SK-N-SH treated with all-trans-retinoic acid at 6 μM for 48 hours (cell line): ENCODE measurements at regions not wholly inside any gene's neighbourhood (a gene's known extent, or its start where the extent isn't known, plus 50 kb on each side); places are given as distances from the start of the nearest gene placed in this dataset.
"Not testable (repeated sequence)": the region's sequence is repeated elsewhere in the genome, so short reads cannot be mapped to it uniquely, and the experiment has no call there.

ENCODE experiments used
- ATAC-seq: fragments of 200-7000 bp; cut with Tn5 transposase; 3 replicates; pipeline ENCODE4 v1.9.1; 2020; ENCODE audit warnings: mild to moderate bottlenecking, moderate library complexity
- ARNTL ChIP-seq: fragments of 450-650 bp; formaldehyde crosslinking; IDR thresholded peaks from 2 replicates; pipeline ENCODE4 v1.5.0; 2020; ENCODE audit warnings: low read depth, mild to moderate bottlenecking, moderate library complexity, borderline replicate concordance
- BACH2 ChIP-seq: fragments of 250-450 bp; sonication (Bioruptor Pico); IDR thresholded peaks from 2 replicates; pipeline ENCODE4 v1.9.0; 2021; ENCODE audit warnings: mild to moderate bottlenecking, borderline replicate concordance
- CSDC2 ChIP-seq: fragments of 250-450 bp; sonication (Bioruptor Pico); IDR thresholded peaks from 2 replicates; pipeline ENCODE4 v1.5.0; 2020; ENCODE audit warnings: mild to moderate bottlenecking, moderate library complexity
- ESRRG ChIP-seq: fragments of 250-450 bp; sonication (Bioruptor Pico); IDR thresholded peaks from 2 replicates; pipeline ENCODE4 v1.6.1; 2021; ENCODE audit warnings: mild to moderate bottlenecking
- GLIS3 ChIP-seq: fragments of 250-450 bp; sonication (Bioruptor Pico); IDR thresholded peaks from 2 replicates; pipeline ENCODE4 v1.5.0; 2020; ENCODE audit warnings: mild to moderate bottlenecking, moderate library complexity
- ISL1 ChIP-seq: fragments of 250-450 bp; sonication (Bioruptor Pico); IDR thresholded peaks from 2 replicates; pipeline ENCODE4 v2.1.2; 2022; ENCODE audit warnings: mild to moderate bottlenecking, moderate library complexity
- OSR1 ChIP-seq: fragments of 250-450 bp; sonication (Bioruptor Pico); IDR thresholded peaks from 2 replicates; pipeline ENCODE4 v1.8.0; 2022; ENCODE audit warnings: moderate library complexity, mild to moderate bottlenecking, inconsistent platforms
- PPARA ChIP-seq: fragments of 250-450 bp; sonication (Bioruptor Pico); IDR thresholded peaks from 2 replicates; pipeline ENCODE4 v1.5.0; 2020; ENCODE audit warnings: mild to moderate bottlenecking, borderline replicate concordance
- RARB ChIP-seq: fragments of 250-450 bp; sonication (Bioruptor Pico); IDR thresholded peaks from 2 replicates; pipeline ENCODE4 v1.8.0; 2021; ENCODE audit warnings: mild to moderate bottlenecking, moderate library complexity
- SNAI2 ChIP-seq: fragments of 250-450 bp; sonication (Bioruptor Pico); IDR thresholded peaks from 2 replicates; pipeline ENCODE4 v1.5.0; 2020; ENCODE audit warnings: mild to moderate bottlenecking, moderate library complexity
- TCF4 ChIP-seq: fragments of 250-450 bp; sonication (Bioruptor Pico); IDR thresholded peaks from 2 replicates; pipeline ENCODE4 v1.8.0; 2021; ENCODE audit warnings: mild to moderate bottlenecking, moderate library complexity, borderline replicate concordance
- TOX ChIP-seq: fragments of 250-450 bp; sonication (Bioruptor Pico); IDR thresholded peaks from 2 replicates; pipeline ENCODE4 v1.8.0; 2021; ENCODE audit warnings: mild to moderate bottlenecking, moderate library complexity, borderline replicate concordance
- ZC3H10 ChIP-seq: fragments of 250-450 bp; sonication (Bioruptor Pico); IDR thresholded peaks from 2 replicates; pipeline ENCODE4 v1.5.1; 2021; ENCODE audit warnings: mild to moderate bottlenecking, moderate library complexity
- ZFP3 ChIP-seq: fragments of 250-450 bp; sonication (Bioruptor Pico); IDR thresholded peaks from 2 replicates; pipeline ENCODE4 v1.5.0; 2020; ENCODE audit warnings: mild to moderate bottlenecking, moderate library complexity
- ZFP30 ChIP-seq: fragments of 450-650 bp; formaldehyde crosslinking; IDR thresholded peaks from 2 replicates; pipeline ENCODE4 v1.5.0; 2022; ENCODE audit warnings: mild to moderate bottlenecking, moderate library complexity
- ZNF70 ChIP-seq: fragments of 450-650 bp; formaldehyde crosslinking; IDR thresholded peaks from 2 replicates; pipeline ENCODE4 v1.5.0; 2020; ENCODE audit warnings: mild to moderate bottlenecking, moderate library complexity
- ZNF8 ChIP-seq: fragments of 450-650 bp; formaldehyde crosslinking; IDR thresholded peaks from 2 replicates; pipeline ENCODE4 v1.5.0; 2020; ENCODE audit warnings: mild to moderate bottlenecking, moderate library complexity
- TF ChIP-seq, protein P1 (sequence below): fragments of 250-450 bp; sonication (Bioruptor Pico); IDR thresholded peaks from 2 replicates; pipeline ENCODE4 v1.5.1; 2020; ENCODE audit warnings: low read depth, mild to moderate bottlenecking, moderate library complexity
- TF ChIP-seq, protein P2 (sequence below): fragments of 250-450 bp; sonication (Bioruptor Pico); IDR thresholded peaks from 2 replicates; pipeline ENCODE4 v1.8.0; 2021; ENCODE audit warnings: low read depth, mild to moderate bottlenecking, moderate library complexity, borderline replicate concordance
- TF ChIP-seq, protein P3 (sequence below): fragments of 250-450 bp; sonication (Bioruptor Pico); IDR thresholded peaks from 2 replicates; pipeline ENCODE4 v1.8.0; 2020; ENCODE audit warnings: mild to moderate bottlenecking, moderate library complexity, borderline replicate concordance
- TF ChIP-seq, protein P4 (sequence below): fragments of 250-450 bp; sonication (Bioruptor Pico); IDR thresholded peaks from 2 replicates; pipeline ENCODE4 v1.5.0; 2020; ENCODE audit warnings: mild to moderate bottlenecking, moderate library complexity
- TF ChIP-seq, protein P5 (sequence below): fragments of 250-450 bp; sonication (Bioruptor Pico); IDR thresholded peaks from 2 replicates; pipeline ENCODE4 v1.5.1; 2021; ENCODE audit warnings: mild to moderate bottlenecking, moderate library complexity

DNA sequence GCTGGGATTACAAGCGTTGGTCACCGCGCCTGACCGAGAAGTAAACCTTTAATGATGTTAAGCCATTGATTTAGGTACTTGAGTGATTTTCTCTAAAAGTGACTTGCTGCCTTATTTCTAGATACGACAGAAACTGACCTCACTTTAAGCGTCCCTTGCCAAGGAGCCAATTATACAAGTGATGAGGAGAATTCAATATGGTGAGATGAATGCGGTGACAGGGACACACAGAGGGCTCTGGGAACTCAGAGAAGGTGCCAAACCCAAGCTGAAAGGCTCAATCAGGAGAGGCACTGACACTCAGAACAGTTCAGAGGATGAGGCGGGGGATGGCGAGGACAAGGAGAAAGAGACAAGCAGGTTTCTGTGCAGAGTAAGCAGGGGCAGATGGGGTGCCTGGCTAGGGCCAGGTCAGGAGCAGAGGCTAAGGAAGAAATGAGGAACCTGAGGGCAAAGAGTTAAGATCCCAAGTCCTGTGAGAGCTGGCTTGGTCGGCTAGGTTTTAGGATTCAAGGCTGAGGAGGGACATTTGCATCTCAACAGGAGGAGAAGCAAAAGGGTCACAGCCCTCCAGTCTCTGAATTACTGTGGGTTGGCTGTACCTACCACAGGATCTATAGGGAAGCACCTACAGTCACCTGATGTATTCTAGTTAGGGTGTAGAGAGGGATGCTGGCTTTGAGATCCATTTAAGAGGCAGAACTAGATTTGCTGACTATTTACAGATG lies 83.2 kb upstream of the USP24 start:
- no peak for TF ChIP-seq ESRRG (CRISPR knock-in tag)
- no peak for TF ChIP-seq TCF4 (CRISPR knock-in tag)
- no peak for TF ChIP-seq CSDC2 (CRISPR knock-in tag)
- TF ChIP-seq ARNTL (CRISPR knock-in tag), result no peak
- no peak for TF ChIP-seq PPARA
- no peak for TF ChIP-seq ZFP3 (CRISPR knock-in tag)
- TF ChIP-seq, protein P1, sequence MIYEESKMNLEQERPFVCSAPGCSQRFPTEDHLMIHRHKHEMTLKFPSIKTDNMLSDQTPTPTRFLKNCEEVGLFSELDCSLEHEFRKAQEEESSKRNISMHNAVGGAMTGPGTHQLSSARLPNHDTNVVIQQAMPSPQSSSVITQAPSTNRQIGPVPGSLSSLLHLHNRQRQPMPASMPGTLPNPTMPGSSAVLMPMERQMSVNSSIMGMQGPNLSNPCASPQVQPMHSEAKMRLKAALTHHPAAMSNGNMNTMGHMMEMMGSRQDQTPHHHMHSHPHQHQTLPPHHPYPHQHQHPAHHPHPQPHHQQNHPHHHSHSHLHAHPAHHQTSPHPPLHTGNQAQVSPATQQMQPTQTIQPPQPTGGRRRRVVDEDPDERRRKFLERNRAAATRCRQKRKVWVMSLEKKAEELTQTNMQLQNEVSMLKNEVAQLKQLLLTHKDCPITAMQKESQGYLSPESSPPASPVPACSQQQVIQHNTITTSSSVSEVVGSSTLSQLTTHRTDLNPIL, result no peak
- TF ChIP-seq TOX, result no peak
- TF ChIP-seq, protein P2, sequence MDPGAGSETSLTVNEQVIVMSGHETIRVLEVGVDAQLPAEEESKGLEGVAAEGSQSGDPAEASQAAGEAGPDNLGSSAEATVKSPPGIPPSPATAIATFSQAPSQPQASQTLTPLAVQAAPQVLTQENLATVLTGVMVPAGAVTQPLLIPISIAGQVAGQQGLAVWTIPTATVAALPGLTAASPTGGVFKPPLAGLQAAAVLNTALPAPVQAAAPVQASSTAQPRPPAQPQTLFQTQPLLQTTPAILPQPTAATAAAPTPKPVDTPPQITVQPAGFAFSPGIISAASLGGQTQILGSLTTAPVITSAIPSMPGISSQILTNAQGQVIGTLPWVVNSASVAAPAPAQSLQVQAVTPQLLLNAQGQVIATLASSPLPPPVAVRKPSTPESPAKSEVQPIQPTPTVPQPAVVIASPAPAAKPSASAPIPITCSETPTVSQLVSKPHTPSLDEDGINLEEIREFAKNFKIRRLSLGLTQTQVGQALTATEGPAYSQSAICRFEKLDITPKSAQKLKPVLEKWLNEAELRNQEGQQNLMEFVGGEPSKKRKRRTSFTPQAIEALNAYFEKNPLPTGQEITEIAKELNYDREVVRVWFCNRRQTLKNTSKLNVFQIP, result no peak
- TF ChIP-seq RARB, result no peak
- TF ChIP-seq, protein P3, sequence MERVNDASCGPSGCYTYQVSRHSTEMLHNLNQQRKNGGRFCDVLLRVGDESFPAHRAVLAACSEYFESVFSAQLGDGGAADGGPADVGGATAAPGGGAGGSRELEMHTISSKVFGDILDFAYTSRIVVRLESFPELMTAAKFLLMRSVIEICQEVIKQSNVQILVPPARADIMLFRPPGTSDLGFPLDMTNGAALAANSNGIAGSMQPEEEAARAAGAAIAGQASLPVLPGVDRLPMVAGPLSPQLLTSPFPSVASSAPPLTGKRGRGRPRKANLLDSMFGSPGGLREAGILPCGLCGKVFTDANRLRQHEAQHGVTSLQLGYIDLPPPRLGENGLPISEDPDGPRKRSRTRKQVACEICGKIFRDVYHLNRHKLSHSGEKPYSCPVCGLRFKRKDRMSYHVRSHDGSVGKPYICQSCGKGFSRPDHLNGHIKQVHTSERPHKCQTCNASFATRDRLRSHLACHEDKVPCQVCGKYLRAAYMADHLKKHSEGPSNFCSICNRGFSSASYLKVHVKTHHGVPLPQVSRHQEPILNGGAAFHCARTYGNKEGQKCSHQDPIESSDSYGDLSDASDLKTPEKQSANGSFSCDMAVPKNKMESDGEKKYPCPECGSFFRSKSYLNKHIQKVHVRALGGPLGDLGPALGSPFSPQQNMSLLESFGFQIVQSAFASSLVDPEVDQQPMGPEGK (CRISPR knock-in tag), result no peak
- TF ChIP-seq OSR1 (CRISPR knock-in tag), result no peak
- no peak for TF ChIP-seq ZNF70 (CRISPR knock-in tag)
- TF ChIP-seq ISL1 (CRISPR knock-in tag), result no peak
- TF ChIP-seq ZFP30 (CRISPR knock-in tag), result no peak
- no peak for TF ChIP-seq BACH2 (CRISPR knock-in tag)
- ATAC-seq, result no peak

DNA sequence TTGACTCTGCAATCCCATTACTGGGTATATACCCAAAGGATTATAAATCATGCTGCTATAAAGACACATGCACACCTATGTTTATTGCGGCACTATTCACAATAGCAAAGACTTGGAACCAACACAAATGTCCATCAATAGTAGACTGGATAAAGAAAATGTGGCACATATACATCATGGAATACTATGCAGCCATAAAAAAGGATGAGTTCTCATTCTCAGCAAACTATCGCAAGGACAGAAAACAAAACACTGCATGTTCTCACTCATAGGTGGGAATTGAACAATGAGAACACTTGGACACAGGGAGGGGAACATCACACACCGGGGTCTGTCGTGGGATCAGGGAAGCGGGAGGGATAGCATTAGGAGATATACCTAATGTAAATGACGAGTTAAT lies 81.1 kb upstream of the USP24 start:
- not testable (repeated sequence) for ATAC-seq

DNA sequence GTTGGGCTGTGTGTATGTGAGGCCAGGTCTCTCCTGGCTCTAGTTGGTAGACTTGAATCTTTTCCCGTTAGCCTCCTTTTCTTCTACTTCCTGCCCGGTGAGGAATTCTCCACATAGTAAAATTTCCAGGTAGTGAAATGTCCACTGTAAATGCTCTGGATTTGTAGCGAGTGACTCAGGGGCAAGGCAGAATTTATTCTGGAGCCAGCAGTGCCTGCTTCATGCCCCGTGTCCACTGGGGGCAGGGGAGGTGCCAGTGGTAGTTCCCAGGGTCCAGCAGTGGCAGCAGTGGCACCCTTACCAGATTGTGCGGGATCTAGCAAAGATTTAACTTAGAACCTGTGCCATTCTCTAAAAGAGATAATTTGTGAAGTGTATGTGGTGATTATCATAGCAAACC lies 74.5 kb upstream of the USP24 start:
- no peak for ATAC-seq
- TF ChIP-seq, protein P3 (CRISPR knock-in tag), result no peak
- no peak for TF ChIP-seq ZC3H10 (CRISPR knock-in tag)
- TF ChIP-seq, protein P1, result no peak
- TF ChIP-seq, protein P2, result no peak
- TF ChIP-seq SNAI2, result no peak
- TF ChIP-seq, protein P4, sequence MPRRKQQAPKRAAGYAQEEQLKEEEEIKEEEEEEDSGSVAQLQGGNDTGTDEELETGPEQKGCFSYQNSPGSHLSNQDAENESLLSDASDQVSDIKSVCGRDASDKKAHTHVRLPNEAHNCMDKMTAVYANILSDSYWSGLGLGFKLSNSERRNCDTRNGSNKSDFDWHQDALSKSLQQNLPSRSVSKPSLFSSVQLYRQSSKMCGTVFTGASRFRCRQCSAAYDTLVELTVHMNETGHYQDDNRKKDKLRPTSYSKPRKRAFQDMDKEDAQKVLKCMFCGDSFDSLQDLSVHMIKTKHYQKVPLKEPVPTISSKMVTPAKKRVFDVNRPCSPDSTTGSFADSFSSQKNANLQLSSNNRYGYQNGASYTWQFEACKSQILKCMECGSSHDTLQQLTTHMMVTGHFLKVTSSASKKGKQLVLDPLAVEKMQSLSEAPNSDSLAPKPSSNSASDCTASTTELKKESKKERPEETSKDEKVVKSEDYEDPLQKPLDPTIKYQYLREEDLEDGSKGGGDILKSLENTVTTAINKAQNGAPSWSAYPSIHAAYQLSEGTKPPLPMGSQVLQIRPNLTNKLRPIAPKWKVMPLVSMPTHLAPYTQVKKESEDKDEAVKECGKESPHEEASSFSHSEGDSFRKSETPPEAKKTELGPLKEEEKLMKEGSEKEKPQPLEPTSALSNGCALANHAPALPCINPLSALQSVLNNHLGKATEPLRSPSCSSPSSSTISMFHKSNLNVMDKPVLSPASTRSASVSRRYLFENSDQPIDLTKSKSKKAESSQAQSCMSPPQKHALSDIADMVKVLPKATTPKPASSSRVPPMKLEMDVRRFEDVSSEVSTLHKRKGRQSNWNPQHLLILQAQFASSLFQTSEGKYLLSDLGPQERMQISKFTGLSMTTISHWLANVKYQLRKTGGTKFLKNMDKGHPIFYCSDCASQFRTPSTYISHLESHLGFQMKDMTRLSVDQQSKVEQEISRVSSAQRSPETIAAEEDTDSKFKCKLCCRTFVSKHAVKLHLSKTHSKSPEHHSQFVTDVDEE, result no peak
- TF ChIP-seq OSR1 (CRISPR knock-in tag), result no peak
- TF ChIP-seq ISL1 (CRISPR knock-in tag), result no peak
- no peak for TF ChIP-seq ZFP3 (CRISPR knock-in tag)
- TF ChIP-seq TCF4 (CRISPR knock-in tag), result no peak
- no peak for TF ChIP-seq TOX
- no peak for TF ChIP-seq ARNTL (CRISPR knock-in tag)
- TF ChIP-seq ZFP30 (CRISPR knock-in tag), result no peak
- no peak for TF ChIP-seq CSDC2 (CRISPR knock-in tag)
- TF ChIP-seq, protein P5, sequence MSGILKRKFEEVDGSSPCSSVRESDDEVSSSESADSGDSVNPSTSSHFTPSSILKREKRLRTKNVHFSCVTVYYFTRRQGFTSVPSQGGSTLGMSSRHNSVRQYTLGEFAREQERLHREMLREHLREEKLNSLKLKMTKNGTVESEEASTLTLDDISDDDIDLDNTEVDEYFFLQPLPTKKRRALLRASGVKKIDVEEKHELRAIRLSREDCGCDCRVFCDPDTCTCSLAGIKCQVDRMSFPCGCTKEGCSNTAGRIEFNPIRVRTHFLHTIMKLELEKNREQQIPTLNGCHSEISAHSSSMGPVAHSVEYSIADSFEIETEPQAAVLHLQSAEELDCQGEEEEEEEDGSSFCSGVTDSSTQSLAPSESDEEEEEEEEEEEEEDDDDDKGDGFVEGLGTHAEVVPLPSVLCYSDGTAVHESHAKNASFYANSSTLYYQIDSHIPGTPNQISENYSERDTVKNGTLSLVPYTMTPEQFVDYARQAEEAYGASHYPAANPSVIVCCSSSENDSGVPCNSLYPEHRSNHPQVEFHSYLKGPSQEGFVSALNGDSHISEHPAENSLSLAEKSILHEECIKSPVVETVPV (CRISPR knock-in tag), result no peak
- TF ChIP-seq ZNF8 (CRISPR knock-in tag), result no peak
- TF ChIP-seq ZNF70 (CRISPR knock-in tag), result no peak
- no peak for TF ChIP-seq BACH2 (CRISPR knock-in tag)
- TF ChIP-seq PPARA, result no peak
- no peak for TF ChIP-seq GLIS3
- TF ChIP-seq, all 23 proteins: peak for 0
